ENCODE measurements at regions not wholly inside any gene's neighbourhood (a gene's known extent, or its start where the extent isn't known, plus 50 kb on each side); places are given as distances from the start of the nearest gene placed in this dataset.

GRCh38 chr20:6836821-6837374 lies 69.4 kb downstream of the BMP2 start:
- no peak overlapping the region for H3K27ac Mint-ChIP-seq
- no peaks in the 10 kb centered on the region for H3K36me3 Mint-ChIP-seq (ENCODE audit: low read depth)
- Histone ChIP-seq H3K27ac (ENCODE audit: low read depth) (no peak overlapping the region), H2AFZ (no peak overlapping the region), H3F3A (replicated peaks; ENCODE audit: low read depth) (no peaks in the 10 kb centered on the region), H3K4me3 (no peak overlapping the region), H3K27me3 (ENCODE audit: insufficient read depth) (no peaks in the 10 kb centered on the region), H3K36me3 (ENCODE audit: insufficient read depth) (no peaks in the 10 kb centered on the region), H4K20me1 (replicated peaks; ENCODE audit: insufficient read depth) (no peaks in the 10 kb centered on the region), H3K4me2 (no peak overlapping the region), H3K79me2 (replicated peaks; ENCODE audit: insufficient read depth) (no peaks in the 10 kb centered on the region), H3K9me2 (ENCODE audit: insufficient read depth) (peaks cover 9% of the 10 kb centered on the region; the same call in 1 of the 2 replicates), H3K4me1 (ENCODE audit: insufficient read depth) (peaks cover 7% of the 10 kb centered on the region; the same call in 1 of the 2 replicates)
- ATAC-seq = no peak
- DNase-seq (ENCODE audit: low spot score) = peak; percentile 31
- H3K27me3 Mint-ChIP-seq (ENCODE audit: insufficient read depth, low read depth, poor library complexity) = no peaks in the 10 kb centered on the region
- peaks cover 13% of the 10 kb centered on the region for H3K4me1 Mint-ChIP-seq
- TF ChIP-seq JUNB (IDR thresholded peaks at IDR 0.05; ENCODE audit: unreplicated experiment) = no peak
- TF ChIP-seq STAT1 (IDR thresholded peaks at IDR 0.05; ENCODE audit: unreplicated experiment) = no peak
- TF ChIP-seq EZH2 (IDR thresholded peaks at IDR 0.05; ENCODE audit: low read depth, unreplicated experiment) = no peak
- TF ChIP-seq CREB1 (CRISPR knock-in tag; IDR thresholded peaks at IDR 0.05; ENCODE audit: low read depth) = no peak
- no peak for TF ChIP-seq REST (IDR thresholded peaks at IDR 0.05; ENCODE audit: unreplicated experiment)
- TF ChIP-seq CTCF (conservative IDR thresholded peaks at IDR 0.05; ENCODE audit: low read depth in 2 of 2) = no peak
- TF ChIP-seq ZNF114 (CRISPR knock-in tag; IDR thresholded peaks at IDR 0.05) = no peak
- no peak for TF ChIP-seq EZH2phosphoT487 (IDR thresholded peaks at IDR 0.05; ENCODE audit: unreplicated experiment)
- H3K9me3 Mint-ChIP-seq = no peaks in the 10 kb centered on the region
- H3K4me3 Mint-ChIP-seq = no peak overlapping the region

GRCh38 chr20:6837730-6838129 lies 70.2 kb downstream of the BMP2 start:
- no peaks in the 10 kb centered on the region for H3K79me2 ChIP-seq (replicated peaks; ENCODE audit: insufficient read depth)
- no peak overlapping the region for H3K4me3 ChIP-seq
- H3K9me2 ChIP-seq (ENCODE audit: insufficient read depth) = peaks cover 5% of the 10 kb centered on the region; the same call in 1 of the 2 replicates
- H3K4me3 Mint-ChIP-seq = no peak overlapping the region
- DNase-seq (ENCODE audit: low spot score) (no peak), ATAC-seq (no peak)
- H3K36me3 ChIP-seq (ENCODE audit: insufficient read depth) = no peaks in the 10 kb centered on the region
- no peaks in the 10 kb centered on the region for H3K27me3 ChIP-seq (ENCODE audit: insufficient read depth)
- no peaks in the 10 kb centered on the region for H3F3A ChIP-seq (replicated peaks; ENCODE audit: low read depth)
- H4K20me1 ChIP-seq (replicated peaks; ENCODE audit: insufficient read depth) = no peaks in the 10 kb centered on the region
- no peaks in the 10 kb centered on the region for H3K36me3 Mint-ChIP-seq (ENCODE audit: low read depth)
- TF ChIP-seq EZH2phosphoT487 (IDR thresholded peaks at IDR 0.05; ENCODE audit: unreplicated experiment) (no peak), ETS1 (IDR thresholded peaks at IDR 0.05) (no peak), STAT1 (IDR thresholded peaks at IDR 0.05; ENCODE audit: unreplicated experiment) (no peak)
- no peak overlapping the region for H2AFZ ChIP-seq
- no peak overlapping the region for H3K4me2 ChIP-seq
- no peaks in the 10 kb centered on the region for H3K9me3 Mint-ChIP-seq
- H3K27ac ChIP-seq (ENCODE audit: low read depth) = no peak overlapping the region
- no peaks in the 10 kb centered on the region for H3K27me3 Mint-ChIP-seq (ENCODE audit: insufficient read depth, low read depth, poor library complexity)
- peaks cover 7% of the 10 kb centered on the region; the same call in 1 of the 2 replicates for H3K4me1 ChIP-seq (ENCODE audit: insufficient read depth)
- peaks cover 13% of the 10 kb centered on the region for H3K4me1 Mint-ChIP-seq
- no peak overlapping the region for H3K27ac Mint-ChIP-seq

All from GM23338 (cell line).